OCI-LY7 (cell line): ENCODE measurements at regions not wholly inside any gene's neighbourhood (a gene's known extent, or its start where the extent isn't known, plus 50 kb on each side); places are given as distances from the start of the nearest gene placed in this dataset.

Experiments
- CTCF ChIP-seq: fragments of 200-600 bp; sonication (generic); conservative IDR thresholded peaks from 2 replicates; pipeline ENCODE4 v1.5.1; 2014; ENCODE audit warnings: mild to moderate bottlenecking, antibody characterized with exemption, low read length, moderate library complexity, mixed read lengths
- EZH2phosphoT487 ChIP-seq: fragments of 200-600 bp; sonication (generic); IDR thresholded peaks from 2 replicates; pipeline ENCODE4 v1.6.1; 2018; ENCODE audit warnings: low read depth, borderline replicate concordance, mild to moderate bottlenecking, mixed run types, antibody characterized with exemption, low read length, moderate library complexity, mixed read lengths

- TF ChIP-seq CTCF (no peak), EZH2phosphoT487 (no peak)
These were observed 127.5 kb upstream of the IRX4 start for GRCh38 chr5:2009986-2010914.
